ENCODE measurements at regions not wholly inside any gene's neighbourhood (a gene's known extent, or its start where the extent isn't known, plus 50 kb on each side); places are given as distances from the start of the nearest gene placed in this dataset.

- no peak for TF ChIP-seq FOXA1 (IDR thresholded peaks at IDR 0.05)
- TF ChIP-seq SP1 (IDR thresholded peaks at IDR 0.05) = no peak
- TF ChIP-seq CTBP1 (IDR thresholded peaks at IDR 0.05; ENCODE audit: borderline replicate concordance) = no peak
- no peak for TF ChIP-seq L3MBTL2 (conservative IDR thresholded peaks at IDR 0.05)
These were observed 100.3 kb upstream of the DDIT4L start for GRCh38 chr4:100290585-100290984.
